HG03045 (cell line): ENCODE measurements at regions not wholly inside any gene's neighbourhood (a gene's known extent, or its start where the extent isn't known, plus 50 kb on each side); places are given as distances from the start of the nearest gene placed in this dataset.
"Not testable (repeated sequence)": the region's sequence is repeated elsewhere in the genome, so short reads cannot be mapped to it uniquely, and the experiment has no call there.

Source experiments
- ATAC-seq: cut with Tn5 transposase; IDR thresholded peaks from one replicate; pipeline ENCODE4 v1.9.1; 2021; ENCODE audit warnings: mild to moderate bottlenecking, moderate library complexity; ENCODE audit not compliant: unreplicated experiment

GRCh38 chr3:18086078-18086477 is 339.1 kb downstream of the SATB1 start:
- no peak for ATAC-seq

- no peak for ATAC-seq
These were observed 339.7 kb downstream of the SATB1 start for GRCh38 chr3:18085429-18085828.

- not testable (repeated sequence) for ATAC-seq
These were observed 340.8 kb upstream of the TBC1D5 start for GRCh38 chr3:18083273-18083590.

GRCh38 chr3:18082551-18083272 is 340.3 kb upstream of the TBC1D5 start:
- no peak for ATAC-seq

GRCh38 chr3:18080198-18080689 is 337.8 kb upstream of the TBC1D5 start:
- no peak for ATAC-seq

- no peak for ATAC-seq
These were observed 337.3 kb upstream of the TBC1D5 start for GRCh38 chr3:18079739-18080138.

GRCh38 chr3:18079062-18079461 is 336.6 kb upstream of the TBC1D5 start:
- no peak for ATAC-seq

- no peak for ATAC-seq
These were observed 334.9 kb upstream of the TBC1D5 start for GRCh38 chr3:18077128-18077840.

- no peak for ATAC-seq
These were observed 333.9 kb upstream of the TBC1D5 start for GRCh38 chr3:18076301-18076700.

- no peak for ATAC-seq
These were observed 333.4 kb upstream of the TBC1D5 start for GRCh38 chr3:18075799-18076198.

GRCh38 chr3:18071833-18072232 is 329.4 kb upstream of the TBC1D5 start:
- ATAC-seq: no peak

GRCh38 chr3:18070944-18071343 is 328.5 kb upstream of the TBC1D5 start:
- no peak for ATAC-seq

- ATAC-seq: no peak
These were observed 327.8 kb upstream of the TBC1D5 start for GRCh38 chr3:18070231-18070630.

- no peak for ATAC-seq
These were observed 327.1 kb upstream of the TBC1D5 start for GRCh38 chr3:18069568-18069967.

GRCh38 chr3:18066899-18067582 is 324.6 kb upstream of the TBC1D5 start:
- ATAC-seq: no peak

GRCh38 chr3:18064586-18064985 is 322.2 kb upstream of the TBC1D5 start:
- ATAC-seq: no peak

GRCh38 chr3:18062657-18063025 is 320.2 kb upstream of the TBC1D5 start:
- no peak for ATAC-seq

GRCh38 chr3:18061737-18062656 is 319.6 kb upstream of the TBC1D5 start:
- ATAC-seq: no peak

GRCh38 chr3:18058666-18059065 is 316.2 kb upstream of the TBC1D5 start:
- no peak for ATAC-seq

- no peak for ATAC-seq
These were observed 315.1 kb upstream of the TBC1D5 start for GRCh38 chr3:18057471-18058091.
